ENCODE measurements at regions not wholly inside any gene's neighbourhood (a gene's known extent, or its start where the extent isn't known, plus 50 kb on each side); places are given as distances from the start of the nearest gene placed in this dataset.
"Not testable (repeated sequence)": the region's sequence is repeated elsewhere in the genome, so short reads cannot be mapped to it uniquely, and the experiment has no call there.

DNA sequence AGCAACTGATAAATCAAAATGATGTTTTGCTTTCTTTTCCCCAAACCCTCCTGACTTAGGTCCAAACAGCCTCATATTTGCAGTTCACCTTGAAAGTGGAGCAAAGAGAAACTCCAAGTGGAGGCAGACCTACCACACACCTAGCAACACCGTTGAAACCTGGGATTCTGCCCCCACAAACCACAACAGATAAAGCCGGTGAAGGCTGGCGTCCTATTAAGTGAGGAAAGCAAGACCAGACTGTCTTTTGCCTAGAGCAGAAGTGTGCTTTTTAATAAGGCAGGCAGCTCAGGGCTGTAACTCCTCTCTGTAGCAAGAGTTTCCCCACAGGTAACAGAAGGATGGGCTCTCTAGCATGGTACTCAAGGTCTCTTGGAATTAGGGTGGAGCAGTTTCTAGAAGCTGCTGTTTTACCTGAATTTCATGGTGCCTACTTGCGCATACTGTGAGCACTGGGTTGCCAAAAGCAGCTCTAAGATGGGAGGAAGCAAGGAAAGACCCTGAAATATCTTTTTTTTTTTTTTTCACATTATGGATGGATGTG, 336.9 kb downstream of the BCL11A start:
- Histone ChIP-seq H3K36me3 (no peaks in the 10 kb centered on the region), H3K27me3 (ENCODE audit: low read depth) (no peaks in the 10 kb centered on the region), H3K27ac (no peak overlapping the region), H3K4me3 (no peak overlapping the region), H3K9me3 (no peaks in the 10 kb centered on the region), H3K4me1 (peaks cover 8% of the 10 kb centered on the region)
- TF ChIP-seq, protein P1, sequence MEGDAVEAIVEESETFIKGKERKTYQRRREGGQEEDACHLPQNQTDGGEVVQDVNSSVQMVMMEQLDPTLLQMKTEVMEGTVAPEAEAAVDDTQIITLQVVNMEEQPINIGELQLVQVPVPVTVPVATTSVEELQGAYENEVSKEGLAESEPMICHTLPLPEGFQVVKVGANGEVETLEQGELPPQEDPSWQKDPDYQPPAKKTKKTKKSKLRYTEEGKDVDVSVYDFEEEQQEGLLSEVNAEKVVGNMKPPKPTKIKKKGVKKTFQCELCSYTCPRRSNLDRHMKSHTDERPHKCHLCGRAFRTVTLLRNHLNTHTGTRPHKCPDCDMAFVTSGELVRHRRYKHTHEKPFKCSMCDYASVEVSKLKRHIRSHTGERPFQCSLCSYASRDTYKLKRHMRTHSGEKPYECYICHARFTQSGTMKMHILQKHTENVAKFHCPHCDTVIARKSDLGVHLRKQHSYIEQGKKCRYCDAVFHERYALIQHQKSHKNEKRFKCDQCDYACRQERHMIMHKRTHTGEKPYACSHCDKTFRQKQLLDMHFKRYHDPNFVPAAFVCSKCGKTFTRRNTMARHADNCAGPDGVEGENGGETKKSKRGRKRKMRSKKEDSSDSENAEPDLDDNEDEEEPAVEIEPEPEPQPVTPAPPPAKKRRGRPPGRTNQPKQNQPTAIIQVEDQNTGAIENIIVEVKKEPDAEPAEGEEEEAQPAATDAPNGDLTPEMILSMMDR (IDR thresholded peaks at IDR 0.05): no peak
- DNase-seq: no peak
- intact Hi-C loops (cut with DNase I): no loop called here
- ATAC-seq: peak in 1 of 2 donors; percentile 18

DNA sequence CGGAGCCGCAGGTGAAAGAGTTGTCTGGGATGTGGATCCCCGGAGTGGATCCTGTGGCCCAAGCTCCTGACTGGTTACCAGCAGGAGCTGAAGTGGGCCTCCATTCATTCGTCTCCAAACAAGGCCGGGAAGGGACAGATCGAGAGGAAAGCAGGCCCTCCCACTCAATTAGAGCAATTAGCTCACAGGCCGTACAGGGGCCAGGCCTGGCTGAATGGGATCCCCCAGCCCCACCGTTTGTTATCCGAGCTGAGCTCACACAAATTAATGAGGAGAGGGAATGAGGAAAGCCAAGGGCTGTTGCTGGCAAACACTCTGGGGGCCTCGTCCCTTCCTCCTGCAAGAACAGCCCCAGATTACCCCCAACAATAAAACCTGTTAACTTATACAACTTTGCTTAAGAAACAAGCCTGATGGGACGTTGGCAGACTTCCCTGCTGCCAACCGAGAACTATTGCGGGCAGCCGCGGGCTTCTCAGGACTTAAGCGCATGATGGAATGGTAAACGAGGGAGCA, 338.0 kb downstream of the BCL11A start:
- Histone ChIP-seq H3K4me1 (peaks cover 8% of the 10 kb centered on the region), H3K9me3 (no peaks in the 10 kb centered on the region), H3K36me3 (no peaks in the 10 kb centered on the region), H3K27ac (no peak overlapping the region), H3K27me3 (ENCODE audit: low read depth) (no peaks in the 10 kb centered on the region), H3K4me3 (no peak overlapping the region)
- TF ChIP-seq, protein P1 (IDR thresholded peaks at IDR 0.05): no peak
- intact Hi-C loops (cut with DNase I): no loop called here
- ATAC-seq (no peak), DNase-seq (no peak)

DNA sequence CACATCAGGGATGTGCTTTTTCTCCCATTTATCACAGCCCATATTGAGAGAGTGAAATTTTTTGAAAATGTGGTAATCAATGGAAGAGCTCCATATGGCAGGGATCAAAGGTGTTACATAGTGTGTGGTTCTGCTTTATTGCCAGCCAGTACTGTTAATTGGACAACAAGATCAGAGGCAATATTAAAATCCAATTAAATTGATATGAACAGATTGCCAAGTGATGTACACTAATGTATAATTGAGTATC, 338.9 kb downstream of the BCL11A start:
- no peaks in the 10 kb centered on the region for H3K36me3 ChIP-seq
- intact Hi-C loops (cut with DNase I): no loop called here
- no peak overlapping the region for H3K27ac ChIP-seq
- no peaks in the 10 kb centered on the region for H3K27me3 ChIP-seq (ENCODE audit: low read depth)
- H3K9me3 ChIP-seq: no peaks in the 10 kb centered on the region
- TF ChIP-seq, protein P1 (IDR thresholded peaks at IDR 0.05): no peak
- peaks cover 8% of the 10 kb centered on the region for H3K4me1 ChIP-seq
- H3K4me3 ChIP-seq: no peak overlapping the region
- ATAC-seq (no peak), DNase-seq (no peak)

DNA sequence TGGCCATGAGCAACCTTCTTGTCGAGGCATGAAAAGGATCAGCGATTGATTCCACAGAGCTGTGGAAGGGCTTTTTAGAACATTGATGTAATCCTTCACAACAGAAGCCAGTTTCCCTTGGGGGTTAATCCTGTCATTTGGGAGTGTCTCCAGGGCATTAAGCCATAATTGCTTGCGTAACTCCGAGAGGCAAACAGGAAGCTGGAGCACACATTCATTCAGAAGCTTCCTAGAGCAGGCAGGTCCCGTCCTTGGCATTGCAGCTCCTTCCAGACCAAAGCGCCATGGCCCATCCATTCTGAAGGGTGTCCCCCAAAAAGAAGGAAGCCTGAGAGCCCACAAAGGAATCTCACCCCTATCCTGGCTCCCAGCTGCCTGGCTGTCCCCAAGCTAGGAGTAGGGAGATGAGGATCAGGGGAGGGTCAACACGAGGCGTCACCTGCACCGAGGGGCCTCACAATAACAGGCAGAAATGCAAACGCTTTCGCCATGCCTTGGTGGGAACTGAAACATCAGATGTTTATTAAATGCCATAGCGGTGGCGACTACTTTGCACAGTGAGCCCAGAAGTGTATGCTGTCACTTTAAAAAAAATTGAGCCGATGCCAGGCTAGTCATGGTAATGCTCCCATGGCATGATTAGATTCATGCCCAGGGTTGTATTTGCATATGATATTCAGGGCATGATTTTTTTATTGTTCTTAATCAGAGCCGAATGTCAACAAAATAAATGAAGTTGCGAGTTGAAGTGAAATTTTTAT, 339.4 kb downstream of the BCL11A start:
- H3K4me3 ChIP-seq: no peak overlapping the region
- intact Hi-C loops (cut with DNase I): no loop called here
- H3K27me3 ChIP-seq (ENCODE audit: low read depth): no peaks in the 10 kb centered on the region
- H3K4me1 ChIP-seq: peaks cover 8% of the 10 kb centered on the region
- no peaks in the 10 kb centered on the region for H3K9me3 ChIP-seq
- no peak for DNase-seq
- peak; percentile 87 to 89 for ATAC-seq
- TF ChIP-seq, protein P1 (IDR thresholded peaks at IDR 0.05): no peak
- no peak overlapping the region for H3K27ac ChIP-seq
- H3K36me3 ChIP-seq: no peaks in the 10 kb centered on the region

DNA sequence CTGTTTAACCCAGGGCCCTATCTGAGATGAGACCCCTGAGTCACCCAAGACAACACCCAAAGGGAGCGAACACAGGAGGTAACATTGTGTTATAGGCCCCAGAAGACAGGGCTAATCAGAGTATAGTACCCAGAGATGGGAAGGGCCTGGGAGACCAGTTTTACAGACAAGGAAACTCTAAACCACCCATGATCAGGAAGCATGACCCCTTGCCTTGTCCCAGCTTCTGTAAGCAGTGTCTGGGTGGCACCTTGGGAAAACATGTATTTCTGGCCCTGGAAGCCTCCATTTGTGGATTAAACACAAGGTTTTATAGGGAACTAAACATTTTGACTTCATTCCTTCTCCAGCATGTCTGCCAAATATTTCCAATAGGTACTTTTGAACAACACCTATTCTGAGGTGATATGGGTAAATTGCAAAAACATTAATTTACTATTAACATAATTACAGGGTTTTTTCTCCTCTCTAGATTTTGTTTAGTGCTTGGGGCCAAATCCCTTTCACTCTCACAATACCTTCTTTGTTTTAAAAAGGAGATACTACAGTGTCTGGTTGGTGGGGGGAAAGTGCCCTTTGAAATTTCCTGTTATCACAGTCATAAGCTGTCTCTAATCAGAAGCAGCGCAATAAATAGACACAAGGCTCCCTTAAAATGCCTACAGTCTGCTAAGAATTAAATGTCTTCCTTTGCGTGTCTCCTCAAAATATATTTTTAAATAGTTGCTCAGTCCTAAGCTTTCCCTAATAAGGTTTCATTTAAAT, 341.1 kb downstream of the BCL11A start:
- DNase-seq (no peak), ATAC-seq (no peak)
- no peaks in the 10 kb centered on the region for H3K27me3 ChIP-seq (ENCODE audit: low read depth)
- no peaks in the 10 kb centered on the region for H3K36me3 ChIP-seq
- no peak overlapping the region for H3K27ac ChIP-seq
- TF ChIP-seq, protein P1 (IDR thresholded peaks at IDR 0.05): no peak
- intact Hi-C loops (cut with DNase I): no loop called here
- peaks cover 8% of the 10 kb centered on the region for H3K4me1 ChIP-seq
- no peak overlapping the region for H3K4me3 ChIP-seq
- H3K9me3 ChIP-seq: no peaks in the 10 kb centered on the region

DNA sequence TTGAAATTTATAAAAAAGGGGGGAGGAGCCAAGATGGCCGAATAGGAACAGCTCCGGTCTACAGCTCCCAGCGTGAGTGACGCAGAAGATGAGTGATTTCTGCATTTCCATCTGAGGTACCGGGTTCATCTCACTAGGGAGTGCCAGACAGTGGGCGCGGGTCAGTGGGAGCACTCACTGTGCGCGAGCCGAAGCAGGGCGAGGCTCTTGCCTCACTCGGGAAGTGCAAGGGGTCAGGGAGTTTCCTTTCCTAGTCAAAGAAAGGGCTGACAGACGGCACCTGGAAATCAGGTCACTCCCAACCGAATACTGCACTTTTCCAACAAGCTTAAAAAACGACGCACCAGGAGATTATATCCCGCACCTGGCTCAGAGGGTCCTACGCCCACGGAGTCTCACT, 364.4 kb downstream of the BCL11A start:
- DNase-seq; H3K27me3 ChIP-seq (ENCODE audit: low read depth); H3K27ac ChIP-seq; H3K4me3 ChIP-seq; H3K4me1 ChIP-seq; H3K9me3 ChIP-seq; H3K36me3 ChIP-seq; ATAC-seq; intact Hi-C loops (cut with DNase I): not testable (repeated sequence)
